Nephron progenitor cell (in vitro differentiated cells): ENCODE measurements at regions not wholly inside any gene's neighbourhood (a gene's known extent, or its start where the extent isn't known, plus 50 kb on each side); places are given as distances from the start of the nearest gene placed in this dataset.

Experiments used
- DNase-seq: peaks from one replicate; pipeline ENCODE4 v3.0.0; 2021
- H3K27ac Mint-ChIP-seq: 2 replicates; pipeline ENCODE4 v1.8.0; 2021; ENCODE audit warnings: mild to moderate bottlenecking, moderate library complexity, mixed read lengths
- H3K27me3 Mint-ChIP-seq: 2 replicates; pipeline ENCODE4 v1.8.0; 2021; ENCODE audit warnings: mild to moderate bottlenecking, low read depth, mixed read lengths; ENCODE audit not compliant: poor library complexity
- H3K36me3 Mint-ChIP-seq: 2 replicates; pipeline ENCODE4 v1.8.0; 2021; ENCODE audit warnings: low read depth, mixed read lengths
- H3K4me1 Mint-ChIP-seq: 2 replicates; pipeline ENCODE4 v1.8.0; 2021; ENCODE audit warnings: mixed read lengths
- H3K4me3 Mint-ChIP-seq: 2 replicates; pipeline ENCODE4 v1.8.0; 2021; ENCODE audit warnings: mild to moderate bottlenecking, moderate library complexity, mixed read lengths
- H3K9me3 Mint-ChIP-seq: 2 replicates; pipeline ENCODE4 v1.8.0; 2021; ENCODE audit warnings: mild to moderate bottlenecking, moderate library complexity, mixed read lengths
- TF ChIP-seq, protein P1 (sequence below): fragments of 200-600 bp; sonication (generic); IDR thresholded peaks from 2 replicates; pipeline ENCODE4 v1.5.0; 2021; ENCODE audit warnings: antibody characterized with exemption

- no peak for DNase-seq
- Mint-ChIP-seq H3K27ac (no peak overlapping the region), H3K4me3 (no peak overlapping the region), H3K36me3 (no peaks in the 10 kb centered on the region), H3K9me3 (no peaks in the 10 kb centered on the region), H3K4me1 (no peaks in the 10 kb centered on the region), H3K27me3 (peaks cover 4% of the 10 kb centered on the region)
- TF ChIP-seq, protein P1, sequence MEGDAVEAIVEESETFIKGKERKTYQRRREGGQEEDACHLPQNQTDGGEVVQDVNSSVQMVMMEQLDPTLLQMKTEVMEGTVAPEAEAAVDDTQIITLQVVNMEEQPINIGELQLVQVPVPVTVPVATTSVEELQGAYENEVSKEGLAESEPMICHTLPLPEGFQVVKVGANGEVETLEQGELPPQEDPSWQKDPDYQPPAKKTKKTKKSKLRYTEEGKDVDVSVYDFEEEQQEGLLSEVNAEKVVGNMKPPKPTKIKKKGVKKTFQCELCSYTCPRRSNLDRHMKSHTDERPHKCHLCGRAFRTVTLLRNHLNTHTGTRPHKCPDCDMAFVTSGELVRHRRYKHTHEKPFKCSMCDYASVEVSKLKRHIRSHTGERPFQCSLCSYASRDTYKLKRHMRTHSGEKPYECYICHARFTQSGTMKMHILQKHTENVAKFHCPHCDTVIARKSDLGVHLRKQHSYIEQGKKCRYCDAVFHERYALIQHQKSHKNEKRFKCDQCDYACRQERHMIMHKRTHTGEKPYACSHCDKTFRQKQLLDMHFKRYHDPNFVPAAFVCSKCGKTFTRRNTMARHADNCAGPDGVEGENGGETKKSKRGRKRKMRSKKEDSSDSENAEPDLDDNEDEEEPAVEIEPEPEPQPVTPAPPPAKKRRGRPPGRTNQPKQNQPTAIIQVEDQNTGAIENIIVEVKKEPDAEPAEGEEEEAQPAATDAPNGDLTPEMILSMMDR = no peak
Observed at GRCh38 chr5:63228154-63228553, 649.5 kb downstream of the LRRC70 start.

DNA sequence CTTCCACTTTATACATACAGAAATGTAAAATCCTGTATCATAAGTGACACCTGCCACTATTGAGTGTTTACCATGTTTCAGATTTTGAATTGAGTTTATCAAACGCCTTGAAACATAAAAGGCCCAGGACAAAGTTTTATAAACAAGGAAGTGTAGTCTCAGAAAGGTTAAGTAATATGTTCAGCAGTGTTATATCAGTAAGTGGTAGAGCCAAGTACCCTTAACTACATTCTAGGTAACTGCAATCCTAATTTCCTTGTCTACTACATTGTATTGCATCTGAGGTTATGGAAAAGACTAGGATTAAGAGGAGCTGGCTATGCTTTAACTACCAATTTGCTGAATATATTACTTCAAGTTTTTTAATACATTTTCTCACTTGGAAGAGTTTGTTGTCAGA, 641.6 kb downstream of the LRRC70 start:
- DNase-seq = no peak
- TF ChIP-seq, protein P1 = no peak
- no peak overlapping the region for H3K27ac Mint-ChIP-seq
- H3K4me1 Mint-ChIP-seq = no peaks in the 10 kb centered on the region
- H3K36me3 Mint-ChIP-seq = no peaks in the 10 kb centered on the region
- no peak overlapping the region for H3K4me3 Mint-ChIP-seq
- peaks cover 10% of the 10 kb centered on the region for H3K27me3 Mint-ChIP-seq
- no peaks in the 10 kb centered on the region for H3K9me3 Mint-ChIP-seq

DNA sequence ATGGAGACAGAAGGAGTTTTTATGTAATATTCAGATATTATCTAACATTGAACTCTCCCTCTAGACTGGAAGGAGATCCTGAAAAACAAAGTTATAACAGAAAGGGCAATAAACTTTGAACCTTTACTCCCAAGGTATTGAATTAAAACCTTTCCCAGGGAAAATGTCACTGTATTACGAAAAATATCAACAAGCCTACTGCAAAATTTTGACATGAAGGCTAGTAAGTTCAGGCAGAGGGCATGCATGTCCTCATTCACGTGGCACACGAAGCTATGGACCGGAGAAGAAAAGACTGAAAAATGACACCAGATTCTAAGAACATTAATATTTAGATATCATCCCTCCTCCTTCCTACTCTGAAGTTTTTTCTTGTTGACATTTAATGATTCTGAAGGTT, 638.8 kb downstream of the LRRC70 start:
- Mint-ChIP-seq H3K9me3 (no peaks in the 10 kb centered on the region), H3K4me1 (no peaks in the 10 kb centered on the region), H3K36me3 (no peaks in the 10 kb centered on the region), H3K27ac (no peak overlapping the region), H3K4me3 (no peak overlapping the region), H3K27me3 (peaks cover 9% of the 10 kb centered on the region)
- no peak for DNase-seq
- TF ChIP-seq, protein P1 = no peak

- no peak for DNase-seq
- no peaks in the 10 kb centered on the region for H3K9me3 Mint-ChIP-seq
- H3K4me1 Mint-ChIP-seq = no peaks in the 10 kb centered on the region
- peaks cover 5% of the 10 kb centered on the region for H3K27me3 Mint-ChIP-seq
- H3K27ac Mint-ChIP-seq = no peak overlapping the region
- TF ChIP-seq, protein P1 = no peak
- no peaks in the 10 kb centered on the region for H3K36me3 Mint-ChIP-seq
- H3K4me3 Mint-ChIP-seq = no peak overlapping the region
Observed at GRCh38 chr5:63213256-63213655, 634.6 kb downstream of the LRRC70 start.

GRCh38 chr5:63211448-63212132, 633.0 kb downstream of the LRRC70 start:
- no peaks in the 10 kb centered on the region for H3K4me1 Mint-ChIP-seq
- H3K36me3 Mint-ChIP-seq = no peaks in the 10 kb centered on the region
- no peak overlapping the region for H3K4me3 Mint-ChIP-seq
- TF ChIP-seq, protein P1 = no peak
- H3K27ac Mint-ChIP-seq = no peak overlapping the region
- peaks cover 3% of the 10 kb centered on the region for H3K27me3 Mint-ChIP-seq
- no peaks in the 10 kb centered on the region for H3K9me3 Mint-ChIP-seq
- DNase-seq = no peak

GRCh38 chr5:63205976-63206375, 627.4 kb downstream of the LRRC70 start:
- Mint-ChIP-seq H3K27me3 (peaks cover 3% of the 10 kb centered on the region), H3K36me3 (no peaks in the 10 kb centered on the region), H3K4me3 (no peak overlapping the region), H3K4me1 (no peaks in the 10 kb centered on the region), H3K27ac (no peak overlapping the region), H3K9me3 (peaks cover 5% of the 10 kb centered on the region)
- no peak for DNase-seq
- TF ChIP-seq, protein P1 = no peak
